GM12878 (cell line): ENCODE measurements at regions not wholly inside any gene's neighbourhood (a gene's known extent, or its start where the extent isn't known, plus 50 kb on each side); places are given as distances from the start of the nearest gene placed in this dataset.

Experiments used
- ATAC-seq: fragments of 200-7000 bp; cut with Tn5 transposase; 3 replicates; pipeline ENCODE4 v1.9.1; 2020; ENCODE audit warnings: mild to moderate bottlenecking, moderate library complexity
- BruUV-seq: library from RNA; stranded (reverse); fragments of 400-500 nt; replicated peaks from 2 replicates; lab custom pipeline; 2021; lab: Mats Ljungman, UMichigan
- CTCF ChIA-PET: fragments of 300-600 bp; sonication (Branson Sonifier 250); formaldehyde crosslinking; extraction: SDS; loops from one replicate; lab custom pipeline; 2021; ENCODE audit warnings: inconsistent platforms; lab: Yijun Ruan, JAX
- POLR2A ChIA-PET: fragments of 350-600 bp; formaldehyde crosslinking; extraction: SDS; loops from one replicate; lab custom pipeline; 2021; ENCODE audit warnings: inconsistent platforms; lab: Charles Lee
- RAD21 ChIA-PET: fragments of 300-600 bp; sonication (Branson Sonifier 250); formaldehyde crosslinking; loops from one replicate; lab custom pipeline; 2023; ENCODE audit warnings: antibody characterized with exemption; ENCODE audit not compliant: unreplicated experiment; lab: Charles Lee
- SMC1A ChIA-PET: fragments of 300-600 bp; sonication (Branson Sonifier 250); formaldehyde crosslinking; loops from one replicate; lab custom pipeline; 2023; ENCODE audit not compliant: unreplicated experiment, uncharacterized antibody; lab: Charles Lee
- DNase-seq: peaks from one replicate; pipeline ENCODE4 v3.0.0-alpha.2; 2011; ENCODE audit warnings: low read depth, low spot score
- FAIRE-seq: peaks from 3 replicates; lab custom pipeline; 2011; peaks lifted over from hg19 to GRCh38; lab: Jason Lieb, UNC
- H2AFZ ChIP-seq: 2 replicates; pipeline ENCODE4 v1.6.0; 2011; ENCODE audit warnings: low read depth, low read length, control low read depth; ENCODE audit not compliant: control insufficient read depth
- H3K27ac ChIP-seq: 2 replicates; pipeline ENCODE4 v1.5.1; 2011; ENCODE audit warnings: control low read depth; ENCODE audit not compliant: control insufficient read depth, insufficient read depth
- H3K27me3 ChIP-seq, 2 experiments: replicated peaks in 1 of 2; 2 replicates each; pipeline versions ENCODE4 v1.6.0 to v1.6.1; 2011; ENCODE audit warnings: low read length in 1 of 2; ENCODE audit not compliant: control insufficient read depth in 2 of 2, insufficient read depth in 2 of 2
- H3K36me3 ChIP-seq, 2 experiments: 2 replicates each; pipeline ENCODE4 v1.5.1; 2011; ENCODE audit warnings: low read length in 1 of 2; ENCODE audit not compliant: control insufficient read depth in 2 of 2, insufficient read depth in 2 of 2
- H3K4me1 ChIP-seq: 2 replicates; pipeline ENCODE4 v1.6.1; 2011; ENCODE audit warnings: mild to moderate bottlenecking, low read length, moderate library complexity, mixed read lengths; ENCODE audit not compliant: control insufficient read depth, insufficient read depth
- H3K4me2 ChIP-seq: 2 replicates; pipeline ENCODE4 v1.6.0; 2011; ENCODE audit warnings: control low read depth; ENCODE audit not compliant: control insufficient read depth, insufficient read depth
- H3K4me3 ChIP-seq: fragments of 200-600 bp; sonication (generic); 2 replicates; pipeline ENCODE4 v1.5.1; 2016
- H3K79me2 ChIP-seq: 2 replicates; pipeline ENCODE4 v1.6.0; 2011; ENCODE audit warnings: low read length; ENCODE audit not compliant: control insufficient read depth, insufficient read depth
- H3K9ac ChIP-seq: 2 replicates; pipeline ENCODE4 v1.8.0; 2011; ENCODE audit warnings: low read length, control low read depth, mixed read lengths; ENCODE audit not compliant: control insufficient read depth, insufficient read depth
- H3K9me3 ChIP-seq: replicated peaks from 3 replicates; pipeline ENCODE4 v1.5.1; 2011; ENCODE audit warnings: mild to moderate bottlenecking, low read length; ENCODE audit not compliant: control insufficient read depth, insufficient read depth
- H4K20me1 ChIP-seq: 2 replicates; pipeline ENCODE4 v1.6.0; 2011; ENCODE audit not compliant: control insufficient read depth, insufficient read depth
- ATF3 ChIP-seq: IDR thresholded peaks from 2 replicates; pipeline ENCODE4 v1.6.1; 2011; ENCODE audit warnings: low read depth, mild to moderate bottlenecking, low read length, moderate library complexity, borderline replicate concordance; ENCODE audit errors: extremely low read depth
- CEBPB ChIP-seq, 2 experiments: fragments of 150-350 bp in 1 of 2; IDR thresholded peaks; 2 replicates each; pipeline ENCODE4 v1.6.1; 2012 to 2014; ENCODE audit warnings: low read depth in 2 of 2, low read length in 2 of 2, borderline replicate concordance in 1 of 2, inconsistent platforms in 1 of 2
- EGR1 ChIP-seq, 2 experiments: IDR thresholded peaks; 1 replicate in 1 of 2; 2 replicates in 1 of 2; pipeline ENCODE4 v1.6.1; 2011 to 2012; ENCODE audit warnings: low read depth in 2 of 2, low read length in 2 of 2, borderline replicate concordance in 1 of 2, mild to moderate bottlenecking in 1 of 2, moderate library complexity in 1 of 2
- NR2C1 ChIP-seq: fragments of 450-650 bp; IDR thresholded peaks from 2 replicates; pipeline ENCODE4 v1.6.1; 2017; ENCODE audit warnings: antibody characterized with exemption, mild to moderate bottlenecking, moderate library complexity
- PBX3 ChIP-seq: IDR thresholded peaks from 2 replicates; pipeline ENCODE4 v1.6.1; 2011; ENCODE audit warnings: mild to moderate bottlenecking, low read depth, low read length, moderate library complexity; ENCODE audit not compliant: insufficient replicate concordance
- RAD21 ChIP-seq: IDR thresholded peaks from 2 replicates; pipeline ENCODE4 v1.6.1; 2011; ENCODE audit warnings: mild to moderate bottlenecking, low read depth, low read length, moderate library complexity; ENCODE audit not compliant: insufficient read depth
- SPI1 ChIP-seq: IDR thresholded peaks from 2 replicates; pipeline ENCODE4 v1.6.1; 2011; ENCODE audit warnings: low read depth, mild to moderate bottlenecking, low read length, moderate library complexity, borderline replicate concordance; ENCODE audit not compliant: insufficient read depth
- SREBF2 ChIP-seq: IDR thresholded peaks from 2 replicates; pipeline ENCODE4 v1.6.1; 2012; ENCODE audit warnings: mild to moderate bottlenecking, low read length
- ZBED1 ChIP-seq: IDR thresholded peaks from 2 replicates; pipeline ENCODE4 v1.6.1; 2016; ENCODE audit warnings: borderline replicate concordance
- ZBTB4 ChIP-seq: fragments of 450-650 bp; formaldehyde crosslinking; IDR thresholded peaks from 2 replicates; pipeline ENCODE4 v1.4.0; 2022; ENCODE audit warnings: mild to moderate bottlenecking, moderate library complexity
- in situ Hi-C: fragments of 300-500 bp; cut with MboI; formaldehyde crosslinking; loops from 9 replicates; pipeline ENCODE4 v1.14.3; 2018; ENCODE audit warnings: mixed read lengths
- intact Hi-C: fragments of 100-400 bp; cut with micrococcal nuclease; formaldehyde crosslinking; loops from one replicate; pipeline ENCODE4 v1.14.2; 2022; ENCODE audit not compliant: unreplicated experiment

GRCh38 chr6:10156875-10157274 is 258.0 kb downstream of the TFAP2A start (continued):
- TF ChIP-seq ZBTB4 (CRISPR knock-in tag): no peak
- TF ChIP-seq NR2C1: no peak
- TF ChIP-seq ZBED1: no peak
- TF ChIP-seq PBX3: no peak
- TF ChIP-seq ATF3: no peak
- TF ChIP-seq EGR1 (IDR thresholded peaks at IDR 0.05; ENCODE audit: borderline replicate concordance in 1 of 2, low read depth in 2 of 2, low read length in 2 of 2): no peak
- TF ChIP-seq RAD21: no peak
- TF ChIP-seq CEBPB (IDR thresholded peaks at IDR 0.05; ENCODE audit: borderline replicate concordance in 1 of 2, low read depth in 2 of 2, low read length in 2 of 2): no peak

- H2AFZ ChIP-seq: no peak overlapping the region
- no peaks in the 10 kb centered on the region for H4K20me1 ChIP-seq
- H3K4me1 ChIP-seq: no peaks in the 10 kb centered on the region
- TF ChIP-seq SREBF2 (no peak), SPI1 (peak; percentile 80)
- ChIA-PET CTCF (no interaction called here), SMC1A (no interaction called here), RAD21 (no interaction called here), POLR2A (no interaction called here)
- H3K4me3 ChIP-seq: no peak overlapping the region
- H3K36me3 ChIP-seq: no peaks in the 10 kb centered on the region
- H3K9ac ChIP-seq: no peak overlapping the region
- intact Hi-C loops (no loop called here), in situ Hi-C loops (no loop called here)
- FAIRE-seq (no peak), DNase-seq (no peak), ATAC-seq (no peak)
- BruUV-seq: no TSS peak
- H3K79me2 ChIP-seq: no peaks in the 10 kb centered on the region
- H3K9me3 ChIP-seq: no peaks in the 10 kb centered on the region
- H3K27me3 ChIP-seq: no peaks in the 10 kb centered on the region
- H3K4me2 ChIP-seq: no peak overlapping the region
- H3K27ac ChIP-seq: no peak overlapping the region
Observed at GRCh38 chr6:10154251-10154650, 260.6 kb downstream of the TFAP2A start.
